Activated T-cell treated with anti-CD3 and anti-CD28 coated beads, Interleukin-2, amount 50 U/mL, for 72 hours (primary cell): ENCODE measurements at regions not wholly inside any gene's neighbourhood (a gene's known extent, or its start where the extent isn't known, plus 50 kb on each side); places are given as distances from the start of the nearest gene placed in this dataset.

Experiments used
- ATAC-seq, 2 donors: fragments of 150-1000 bp; cut with Tn5 transposase; replicated peaks in 1 of 2; 2 replicates each; pipeline ENCODE4 v1.10.0; 2021; ENCODE audit warnings: moderate library complexity in 2 of 2, mild to moderate bottlenecking in 1 of 2
- DNase-seq, 2 donors: peaks; one replicate each; pipeline ENCODE4 v3.0.0; 2021 to 2022; ENCODE audit warnings: mixed read lengths in 1 of 2
- H3K27ac Mint-ChIP-seq: one replicate; pipeline ENCODE4 v1.8.0; 2022; ENCODE audit warnings: mild to moderate bottlenecking, moderate library complexity, mixed read lengths
- H3K27me3 Mint-ChIP-seq: one replicate; pipeline ENCODE4 v1.8.0; 2022; ENCODE audit warnings: low read depth, mixed read lengths
- H3K36me3 Mint-ChIP-seq, 2 donors: one replicate each; pipeline ENCODE4 v1.8.0; 2022; ENCODE audit warnings: mixed read lengths in 2 of 2, mild to moderate bottlenecking in 1 of 2; ENCODE audit not compliant: insufficient read depth in 2 of 2
- H3K4me1 Mint-ChIP-seq: one replicate; pipeline ENCODE4 v1.8.0; 2022; ENCODE audit warnings: low read depth, mixed read lengths
- H3K4me3 Mint-ChIP-seq, 2 donors: one replicate each; pipeline ENCODE4 v1.8.0; 2022; ENCODE audit warnings: mild to moderate bottlenecking in 2 of 2, mixed read lengths in 2 of 2, moderate library complexity in 2 of 2
- H3K9me3 Mint-ChIP-seq, 2 donors: one replicate each; pipeline ENCODE4 v1.8.0; 2022; ENCODE audit warnings: mixed read lengths in 2 of 2

DNA sequence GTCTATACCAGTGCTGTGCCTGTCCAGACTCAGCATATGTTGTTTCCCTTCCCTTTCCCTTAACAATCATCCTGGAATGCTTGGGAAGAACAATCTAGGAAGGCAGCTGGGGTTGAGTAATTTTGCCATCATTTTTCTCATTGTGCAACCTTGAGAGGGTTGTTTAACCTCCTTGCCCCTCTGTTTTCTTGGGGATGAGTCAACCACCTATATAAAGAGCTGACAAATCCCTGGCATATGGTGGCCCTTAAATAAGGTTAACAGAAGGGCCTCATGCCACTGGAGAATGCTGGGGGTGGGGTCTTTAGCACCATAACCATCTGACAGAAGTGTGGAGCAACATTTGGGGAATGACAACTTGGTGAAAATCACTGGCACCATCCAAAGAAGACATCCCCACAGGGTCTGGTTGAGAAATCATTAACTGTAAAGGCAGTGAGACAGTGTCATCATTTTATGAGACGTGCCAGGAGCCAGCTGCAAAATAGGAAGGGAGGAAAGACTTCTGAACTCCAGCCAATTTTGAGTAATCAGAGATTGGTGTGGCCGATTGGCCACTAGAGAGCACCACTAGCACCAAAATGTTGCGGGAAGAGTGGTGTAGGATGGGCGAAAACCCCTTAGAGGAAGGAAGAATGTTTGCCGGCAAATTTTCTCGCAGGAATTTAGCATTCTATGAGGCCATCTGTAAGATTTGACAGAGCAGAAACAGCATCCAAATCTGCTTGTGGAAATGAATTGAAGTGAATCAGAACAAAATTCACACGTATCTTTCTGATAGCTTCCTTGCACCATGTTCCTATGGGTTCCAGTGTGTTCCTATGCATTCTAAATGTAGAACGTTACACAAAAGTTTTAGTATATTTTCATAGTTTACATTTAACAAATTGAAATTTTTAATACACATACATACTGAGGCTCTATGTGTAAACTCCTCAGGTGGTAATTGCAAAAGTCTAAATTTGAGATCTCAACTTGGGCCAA, 113.8 kb downstream of the MSX2 start:
- DNase-seq = no peak
- H3K27ac Mint-ChIP-seq = no peak overlapping the region
- H3K4me1 Mint-ChIP-seq = no peaks in the 10 kb centered on the region
- no peak for ATAC-seq
- H3K36me3 Mint-ChIP-seq = peaks cover 0 to 1% of the 10 kb centered on the region in 2 donors
- no peak overlapping the region for H3K4me3 Mint-ChIP-seq
- H3K9me3 Mint-ChIP-seq = peaks cover 1 to 6% of the 10 kb centered on the region in 2 donors
- H3K27me3 Mint-ChIP-seq = peaks cover 41% of the 10 kb centered on the region

DNA sequence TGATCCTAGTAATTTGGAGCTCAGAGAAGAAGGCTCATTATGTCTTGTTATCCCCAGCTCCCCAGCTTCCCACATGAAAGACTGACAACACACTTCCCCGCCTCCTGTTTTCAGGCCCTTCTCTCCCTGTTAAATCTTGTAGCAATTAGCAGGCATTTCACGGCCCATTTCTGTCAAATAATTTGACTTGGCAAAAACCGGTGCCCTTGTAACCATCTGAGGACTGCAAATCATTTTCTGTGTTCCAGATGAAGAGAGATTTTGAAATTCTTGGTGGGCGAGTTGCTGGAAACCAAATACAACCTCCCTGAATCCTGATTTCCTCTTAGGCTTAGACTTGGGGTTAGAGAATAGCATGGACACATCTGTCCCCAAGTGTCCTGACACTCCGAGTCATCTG, 109.7 kb downstream of the MSX2 start:
- Mint-ChIP-seq H3K4me1 (no peaks in the 10 kb centered on the region), H3K36me3 (peaks cover 0 to 1% of the 10 kb centered on the region in 2 donors), H3K27me3 (peaks cover 25% of the 10 kb centered on the region), H3K9me3 (peaks cover 1 to 6% of the 10 kb centered on the region in 2 donors), H3K4me3 (no peak overlapping the region), H3K27ac (no peak overlapping the region)
- ATAC-seq (no peak), DNase-seq (no peak)

DNA sequence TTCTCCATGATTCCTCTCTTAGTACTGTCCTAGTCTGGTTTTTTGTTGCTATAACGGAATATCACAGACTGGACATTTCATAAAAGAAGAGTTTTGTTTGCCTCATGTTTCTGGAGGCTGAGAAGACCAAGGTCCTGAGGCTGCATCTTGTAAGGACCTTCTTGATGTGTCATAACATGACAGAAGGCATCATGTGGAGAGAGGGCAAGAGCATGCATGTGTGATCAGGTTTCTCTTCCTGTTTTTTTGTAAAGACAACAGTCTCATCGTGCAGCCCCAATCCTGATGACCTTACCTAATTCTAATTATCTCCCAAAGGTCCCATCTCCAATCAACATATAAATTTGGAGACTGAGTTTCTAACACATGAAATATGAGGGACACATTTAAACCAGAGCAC, 108.4 kb downstream of the MSX2 start:
- Mint-ChIP-seq H3K27me3 (peaks cover 12% of the 10 kb centered on the region), H3K36me3 (no peaks in the 10 kb centered on the region), H3K4me1 (no peaks in the 10 kb centered on the region), H3K9me3 (peaks cover 0 to 6% of the 10 kb centered on the region in 2 donors), H3K4me3 (no peak overlapping the region), H3K27ac (no peak overlapping the region)
- ATAC-seq = no peak
- no peak for DNase-seq

DNA sequence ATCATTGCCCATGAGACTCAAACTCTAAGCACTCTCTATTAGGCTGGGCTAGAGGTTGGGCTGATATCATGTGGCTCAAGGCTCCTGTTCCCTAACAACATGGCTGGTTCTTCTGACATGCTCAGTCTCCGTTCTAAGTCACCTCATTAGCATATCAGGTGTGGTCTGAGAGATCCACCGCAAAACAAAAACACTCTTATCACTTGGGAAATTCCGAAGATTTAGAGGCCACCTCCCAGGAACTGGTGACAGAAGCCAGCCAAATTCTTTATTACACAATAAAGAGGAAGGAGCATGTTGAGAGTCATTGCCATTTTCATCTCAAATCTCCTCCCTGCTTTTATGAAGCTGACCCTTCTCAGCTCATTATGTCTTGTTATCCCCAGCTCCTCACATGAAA, 107.6 kb downstream of the MSX2 start:
- ATAC-seq (no peak), DNase-seq (no peak)
- H3K9me3 Mint-ChIP-seq = peaks cover 0 to 2% of the 10 kb centered on the region in 2 donors
- no peak overlapping the region for H3K27ac Mint-ChIP-seq
- no peaks in the 10 kb centered on the region for H3K36me3 Mint-ChIP-seq
- H3K4me3 Mint-ChIP-seq = no peak overlapping the region
- H3K27me3 Mint-ChIP-seq = peaks cover 8% of the 10 kb centered on the region
- H3K4me1 Mint-ChIP-seq = no peaks in the 10 kb centered on the region

DNA sequence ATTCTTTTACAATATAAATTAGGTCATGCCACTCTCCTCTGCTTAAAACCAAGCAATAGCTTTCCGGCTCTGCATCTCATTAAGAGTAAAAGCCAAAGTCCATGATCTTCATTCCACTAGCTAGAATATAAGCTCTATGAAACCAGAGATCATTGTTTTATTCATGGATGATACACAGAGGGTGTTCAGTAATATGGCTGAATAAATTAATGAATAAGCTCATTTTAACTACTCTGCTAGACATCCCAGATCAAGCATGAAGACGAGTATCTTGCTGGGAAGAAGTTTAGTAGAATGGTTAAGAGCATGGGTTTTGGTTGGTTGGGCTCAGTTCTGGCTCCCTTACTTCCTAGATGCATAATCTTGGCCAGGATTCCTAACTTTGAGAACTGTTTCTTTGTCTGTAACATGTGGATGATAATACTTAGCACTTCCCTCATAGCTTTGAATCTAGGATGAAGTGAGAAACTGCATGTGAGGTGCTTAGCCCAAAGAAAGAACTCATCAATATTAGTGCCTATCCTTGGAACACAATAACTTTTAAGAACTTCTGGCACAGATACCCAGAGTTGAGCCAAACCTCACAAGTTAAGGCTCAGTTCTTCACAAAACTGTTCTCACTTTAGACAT, 106.8 kb downstream of the MSX2 start:
- Mint-ChIP-seq H3K27ac (no peak overlapping the region), H3K27me3 (peaks cover 8% of the 10 kb centered on the region), H3K4me1 (no peaks in the 10 kb centered on the region), H3K36me3 (no peaks in the 10 kb centered on the region), H3K9me3 (peaks cover 0 to 1% of the 10 kb centered on the region in 2 donors), H3K4me3 (no peak overlapping the region)
- ATAC-seq (no peak), DNase-seq (no peak)

DNA sequence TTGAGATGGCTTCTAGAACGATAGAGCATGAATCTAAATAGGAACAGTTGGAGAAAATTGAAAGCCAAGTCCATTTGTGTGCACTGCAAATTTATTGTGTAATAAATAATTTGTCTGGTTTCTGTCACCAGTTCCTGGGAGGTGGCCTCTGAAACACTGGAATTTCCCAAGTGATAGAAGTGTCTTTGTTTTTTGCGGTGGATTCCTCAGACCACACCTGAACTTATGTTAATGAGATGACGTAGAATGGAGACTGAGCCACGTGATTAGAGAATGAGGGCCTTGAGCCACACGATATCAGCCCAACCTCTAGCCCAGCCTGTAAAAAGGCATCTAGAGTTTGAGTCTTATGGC, 105.1 kb downstream of the MSX2 start:
- Mint-ChIP-seq H3K9me3 (no peaks in the 10 kb centered on the region), H3K27me3 (peaks cover 11% of the 10 kb centered on the region), H3K36me3 (no peaks in the 10 kb centered on the region), H3K4me1 (no peaks in the 10 kb centered on the region), H3K27ac (no peak overlapping the region), H3K4me3 (no peak overlapping the region)
- ATAC-seq (no peak), DNase-seq (no peak)

DNA sequence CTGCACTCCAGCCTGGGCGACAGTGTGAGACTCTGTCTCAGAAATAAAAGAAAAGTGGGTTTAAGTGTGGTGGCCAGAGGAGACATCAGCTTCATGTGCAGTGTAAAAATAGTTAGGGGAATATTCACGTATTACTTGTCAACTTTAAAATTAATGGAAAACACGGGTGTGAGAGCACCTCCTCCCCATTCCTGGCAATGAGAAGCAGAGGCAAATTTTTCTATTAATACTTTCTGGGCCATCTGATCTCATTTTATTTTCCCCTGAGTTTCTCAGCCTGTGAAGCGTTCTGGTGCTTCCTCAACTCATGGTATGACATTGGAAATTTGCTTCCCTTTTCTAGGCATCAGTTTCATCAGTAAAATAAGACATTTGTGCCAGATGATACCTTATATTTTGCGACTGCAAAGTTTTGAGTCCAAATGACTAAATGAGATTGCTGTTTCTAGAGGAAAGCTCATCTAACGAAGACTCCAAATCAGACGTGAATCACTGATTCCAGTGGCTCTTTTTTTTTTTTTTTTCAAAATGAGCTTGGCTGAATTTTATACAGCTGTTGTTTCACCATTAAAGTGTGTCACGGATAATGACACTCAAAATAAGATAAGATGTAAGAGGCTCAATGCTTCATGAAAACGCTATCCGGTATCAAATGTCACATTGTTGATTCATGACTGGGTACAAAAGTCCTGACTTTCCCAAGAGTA, 104.6 kb downstream of the MSX2 start:
- ATAC-seq = no peak
- H3K4me1 Mint-ChIP-seq = no peaks in the 10 kb centered on the region
- no peaks in the 10 kb centered on the region for H3K9me3 Mint-ChIP-seq
- no peaks in the 10 kb centered on the region for H3K36me3 Mint-ChIP-seq
- no peak overlapping the region for H3K4me3 Mint-ChIP-seq
- H3K27ac Mint-ChIP-seq = no peak overlapping the region
- DNase-seq = no peak
- peaks cover 6% of the 10 kb centered on the region for H3K27me3 Mint-ChIP-seq

DNA sequence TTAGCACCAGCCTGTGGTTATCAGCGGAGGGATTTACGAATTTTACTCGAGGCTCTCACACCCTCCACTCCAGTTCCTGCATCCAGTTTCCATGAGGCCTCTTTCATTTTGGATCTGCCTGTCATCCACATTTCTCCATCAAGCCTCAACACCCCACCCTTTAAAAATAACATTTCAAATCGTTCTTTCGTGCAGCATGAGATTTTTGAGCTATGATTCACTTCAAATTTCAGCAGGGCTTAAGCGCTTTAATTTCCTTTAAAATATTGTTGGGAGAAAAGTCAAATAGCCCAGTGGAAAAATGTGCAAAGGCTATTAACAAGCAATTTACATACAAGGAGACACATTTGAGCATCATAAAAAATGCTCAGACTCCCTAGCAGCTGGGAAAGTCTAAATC, 103.2 kb downstream of the MSX2 start:
- ATAC-seq = no peak
- DNase-seq = no peak
- no peaks in the 10 kb centered on the region for H3K4me1 Mint-ChIP-seq
- H3K9me3 Mint-ChIP-seq = no peaks in the 10 kb centered on the region
- no peak overlapping the region for H3K4me3 Mint-ChIP-seq
- peaks cover 6% of the 10 kb centered on the region for H3K27me3 Mint-ChIP-seq
- no peak overlapping the region for H3K27ac Mint-ChIP-seq
- no peaks in the 10 kb centered on the region for H3K36me3 Mint-ChIP-seq

DNA sequence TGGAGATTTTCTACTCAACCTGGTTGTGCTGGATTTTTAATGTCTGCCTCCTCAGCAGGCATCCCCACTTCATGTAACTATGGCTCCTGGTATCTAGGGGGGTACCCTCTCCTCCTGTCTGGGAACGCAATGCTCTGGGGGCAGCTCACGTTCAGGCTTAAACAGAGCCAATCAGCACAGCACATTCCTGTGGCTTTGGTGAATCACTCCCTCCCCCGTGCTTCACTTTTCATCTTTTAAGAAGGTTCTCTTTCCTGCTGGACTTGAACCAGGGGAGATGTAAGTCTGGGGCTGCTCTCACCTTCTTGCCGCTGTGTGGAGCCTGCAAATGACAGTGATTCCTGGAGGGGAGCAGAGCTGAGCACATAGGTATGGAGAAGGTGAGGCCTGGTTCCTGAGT, 101.2 kb downstream of the MSX2 start:
- ATAC-seq (no peak), DNase-seq (no peak)
- Mint-ChIP-seq H3K9me3 (no peaks in the 10 kb centered on the region), H3K27ac (no peak overlapping the region), H3K36me3 (no peaks in the 10 kb centered on the region), H3K27me3 (peaks cover 6% of the 10 kb centered on the region), H3K4me3 (no peak overlapping the region), H3K4me1 (no peaks in the 10 kb centered on the region)

DNA sequence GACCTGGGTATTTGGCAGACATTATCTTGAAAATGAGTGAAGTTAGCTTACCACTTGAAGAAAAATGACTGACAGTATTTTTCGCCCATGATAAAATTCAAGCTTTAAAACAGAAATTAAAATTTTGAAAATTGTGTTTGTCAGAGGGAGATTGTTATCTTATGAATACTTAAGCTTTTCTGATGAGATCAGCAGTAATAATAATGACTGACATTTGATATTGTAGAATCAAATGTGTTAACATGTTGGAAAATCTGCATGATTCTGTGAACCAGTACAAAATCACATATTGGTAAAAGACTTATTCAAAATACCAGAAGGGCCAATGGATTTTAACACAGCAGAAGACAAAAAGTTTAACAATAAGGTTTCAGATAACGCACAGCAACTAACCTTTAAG, 94.0 kb downstream of the MSX2 start:
- no peaks in the 10 kb centered on the region for H3K4me1 Mint-ChIP-seq
- peaks cover 5% of the 10 kb centered on the region in 2 donors for H3K9me3 Mint-ChIP-seq
- peaks cover 0 to 3% of the 10 kb centered on the region in 2 donors for H3K36me3 Mint-ChIP-seq
- H3K27me3 Mint-ChIP-seq = no peaks in the 10 kb centered on the region
- no peak overlapping the region for H3K4me3 Mint-ChIP-seq
- DNase-seq = no peak
- ATAC-seq = no peak
- H3K27ac Mint-ChIP-seq = no peak overlapping the region

DNA sequence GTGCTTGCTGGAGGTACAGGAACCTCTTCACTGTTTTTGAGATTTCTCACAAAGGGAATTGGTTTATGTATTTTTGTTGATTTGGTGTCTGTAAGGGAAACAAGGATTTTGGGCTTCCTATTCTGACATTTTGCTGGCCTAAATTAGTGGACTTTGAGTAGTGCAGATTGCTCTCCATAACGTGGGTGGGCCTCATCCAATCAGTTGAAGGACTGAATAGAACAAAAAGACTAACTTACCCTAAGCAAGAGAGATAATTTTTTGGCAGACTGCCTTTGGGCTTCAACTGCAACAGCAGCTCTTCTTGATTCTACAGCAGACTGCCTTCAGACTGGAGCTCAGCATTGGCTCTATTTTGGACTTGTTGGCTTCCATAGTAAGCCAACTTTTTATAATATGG, 93.2 kb downstream of the MSX2 start:
- H3K27ac Mint-ChIP-seq = no peak overlapping the region
- H3K4me1 Mint-ChIP-seq = no peaks in the 10 kb centered on the region
- no peaks in the 10 kb centered on the region for H3K27me3 Mint-ChIP-seq

DNA sequence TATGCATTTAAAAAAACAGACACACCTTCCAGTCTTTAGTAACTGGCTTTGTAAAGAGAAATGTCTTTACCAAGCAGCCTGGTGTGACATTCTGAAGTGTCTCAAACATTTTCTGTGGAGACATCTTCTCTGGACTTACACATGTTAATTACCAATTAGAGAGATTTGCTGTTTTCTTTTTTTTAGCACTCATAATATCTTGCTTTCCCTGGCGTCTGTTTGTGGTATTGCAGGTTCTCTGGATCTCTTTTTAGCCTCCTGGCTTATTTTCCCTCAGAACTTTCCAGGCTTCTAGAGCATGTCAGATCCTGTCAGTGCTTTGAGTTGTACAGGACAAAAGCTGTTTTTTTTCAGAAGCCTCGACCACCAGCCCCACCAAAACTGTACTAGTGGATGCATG, 92.5 kb downstream of the MSX2 start:
- Mint-ChIP-seq H3K36me3 (peaks cover 0 to 3% of the 10 kb centered on the region in 2 donors), H3K27me3 (no peaks in the 10 kb centered on the region), H3K9me3 (peaks cover 5% of the 10 kb centered on the region in 2 donors), H3K4me1 (no peaks in the 10 kb centered on the region), H3K4me3 (no peak overlapping the region), H3K27ac (no peak overlapping the region)
- ATAC-seq (no peak), DNase-seq (no peak)

More for the DNA sequence above, 93.2 kb downstream of the MSX2 start:
- no peak overlapping the region for H3K4me3 Mint-ChIP-seq
- ATAC-seq = no peak
- H3K9me3 Mint-ChIP-seq = peaks cover 5% of the 10 kb centered on the region in 2 donors
- DNase-seq = no peak
- H3K36me3 Mint-ChIP-seq = peaks cover 0 to 3% of the 10 kb centered on the region in 2 donors

DNA sequence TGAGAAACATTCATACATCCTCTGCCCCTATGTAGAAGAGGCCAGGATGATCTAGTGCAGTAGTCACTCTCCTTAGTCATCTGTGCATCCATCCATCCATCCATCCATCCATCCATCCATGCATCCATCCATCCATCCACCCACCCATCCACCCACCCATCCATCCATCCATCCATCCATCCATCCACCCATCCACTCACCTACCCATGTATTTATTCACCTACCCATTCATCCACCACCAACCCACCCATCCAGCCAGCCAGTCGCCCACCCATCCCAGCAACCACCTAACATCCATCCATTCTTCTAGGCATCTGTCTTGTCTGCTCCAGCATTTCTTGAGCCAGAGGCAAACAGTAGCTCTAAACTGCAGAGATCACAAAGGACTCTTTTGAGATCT, 87.1 kb downstream of the MSX2 start:
- H3K27me3 Mint-ChIP-seq = no peaks in the 10 kb centered on the region
- H3K4me3 Mint-ChIP-seq = no peak overlapping the region
- no peak overlapping the region for H3K27ac Mint-ChIP-seq
- H3K4me1 Mint-ChIP-seq = no peaks in the 10 kb centered on the region
- H3K36me3 Mint-ChIP-seq = peaks cover 0 to 3% of the 10 kb centered on the region in 2 donors
- H3K9me3 Mint-ChIP-seq = peaks cover 3 to 5% of the 10 kb centered on the region in 2 donors
- ATAC-seq = no peak
- no peak for DNase-seq
